Lower leg skin (tissue), 3 donors: ENCODE measurements at regions not wholly inside any gene's neighbourhood (a gene's known extent, or its start where the extent isn't known, plus 50 kb on each side); places are given as distances from the start of the nearest gene placed in this dataset.

Experiments used
- CTCF ChIP-seq, 3 donors: fragments of 450-650 bp; IDR thresholded peaks; one replicate each; pipeline ENCODE4 v1.5.1; 2016; ENCODE audit warnings: antibody characterized with exemption in 3 of 3, mild to moderate bottlenecking in 3 of 3, moderate library complexity in 2 of 3
- POLR2A ChIP-seq, 2 donors: fragments of 450-650 bp; IDR thresholded peaks; one replicate each; pipeline ENCODE4 v1.6.1; 2016 to 2017; ENCODE audit warnings: antibody characterized with exemption in 2 of 2, mild to moderate bottlenecking in 1 of 2, moderate library complexity in 1 of 2

GRCh38 chr4:35423104-35423503 lies 821.2 kb downstream of the ARAP2 start:
- TF ChIP-seq POLR2A (IDR thresholded peaks at IDR 0.05) (no peak), CTCF (IDR thresholded peaks at IDR 0.05) (no peak)
